Liver (tissue), 7 donors: ENCODE measurements at regions not wholly inside any gene's neighbourhood (a gene's known extent, or its start where the extent isn't known, plus 50 kb on each side); places are given as distances from the start of the nearest gene placed in this dataset.
A peak's percentile ranks its signal among the peaks of the same experiment; 100 is the strongest.

Experiments used
- DNase-seq: peaks from one replicate; pipeline ENCODE4 v3.0.0-alpha.2; 2017; ENCODE audit warnings: low spot score
- H3K27ac ChIP-seq, 2 donors: one replicate each; pipeline ENCODE4 v1.7.0; 2013; ENCODE audit warnings: inconsistent platforms in 2 of 2, low read length in 2 of 2, control low read depth in 1 of 2, low read depth in 1 of 2, mild to moderate bottlenecking in 1 of 2
- H3K27me3 ChIP-seq, 4 donors: one replicate each; pipeline versions ENCODE4 v1.6.1 to v1.7.0; 2013; ENCODE audit warnings: low read length in 3 of 4, inconsistent platforms in 1 of 4, mild to moderate bottlenecking in 1 of 4, moderate library complexity in 1 of 4; ENCODE audit not compliant: control insufficient read depth in 4 of 4, insufficient read depth in 4 of 4
- H3K36me3 ChIP-seq, 4 donors: one replicate each; pipeline versions ENCODE4 v1.6.1 to v1.7.0; 2013; ENCODE audit warnings: low read length in 3 of 4, mild to moderate bottlenecking in 3 of 4, low read depth in 1 of 4, moderate library complexity in 1 of 4; ENCODE audit not compliant: control insufficient read depth in 4 of 4, insufficient read depth in 3 of 4
- H3K4me1 ChIP-seq, 4 donors: one replicate each; pipeline versions ENCODE4 v1.6.1 to v1.7.0; 2013; ENCODE audit warnings: low read length in 3 of 4, mild to moderate bottlenecking in 3 of 4, moderate library complexity in 1 of 4; ENCODE audit not compliant: control insufficient read depth in 4 of 4, insufficient read depth in 4 of 4
- H3K4me3 ChIP-seq, 3 donors: one replicate each; pipeline versions ENCODE4 v1.6.1 to v1.7.0; 2013; ENCODE audit warnings: low read length in 3 of 3, control low read depth in 1 of 3, low read depth in 1 of 3, mild to moderate bottlenecking in 1 of 3
- H3K9ac ChIP-seq, 2 donors: one replicate each; pipeline ENCODE4 v1.7.0; 2013; ENCODE audit warnings: low read length in 2 of 2, mild to moderate bottlenecking in 2 of 2, moderate library complexity in 2 of 2, control low read depth in 1 of 2, low read depth in 1 of 2
- H3K9me3 ChIP-seq, 4 donors: one replicate each; pipeline versions ENCODE4 v1.6.1 to v1.7.0; 2013; ENCODE audit warnings: low read length in 3 of 4; ENCODE audit not compliant: control insufficient read depth in 4 of 4
- ATF3 ChIP-seq: IDR thresholded peaks from 2 replicates; pipeline ENCODE4 v1.6.1; 2016; ENCODE audit warnings: antibody characterized with exemption
- FOXA1 ChIP-seq: IDR thresholded peaks from 2 replicates; pipeline ENCODE4 v1.6.1; 2016; ENCODE audit warnings: antibody characterized with exemption
- FOXA2 ChIP-seq: IDR thresholded peaks from 2 replicates; pipeline ENCODE4 v1.6.1; 2016; ENCODE audit warnings: antibody characterized with exemption
- GABPA ChIP-seq, 2 donors: IDR thresholded peaks in 1 of 2; conservative IDR thresholded peaks in 1 of 2; 2 replicates each; pipeline ENCODE4 v1.6.1; 2016; ENCODE audit warnings: antibody characterized with exemption in 2 of 2, mild to moderate bottlenecking in 1 of 2, moderate library complexity in 1 of 2
- HNF4A ChIP-seq, 2 donors: conservative IDR thresholded peaks; 2 replicates each; pipeline ENCODE4 v1.6.1; 2016; ENCODE audit warnings: antibody characterized with exemption in 2 of 2, mild to moderate bottlenecking in 2 of 2
- HNF4G ChIP-seq: IDR thresholded peaks from 2 replicates; pipeline ENCODE4 v1.6.1; 2016; ENCODE audit warnings: antibody characterized with exemption
- JUND ChIP-seq, 2 donors: IDR thresholded peaks; 2 replicates each; pipeline ENCODE4 v1.6.1; 2016; ENCODE audit warnings: antibody characterized with exemption in 2 of 2
- MAX ChIP-seq: IDR thresholded peaks from 2 replicates; pipeline ENCODE4 v1.6.1; 2016; ENCODE audit warnings: antibody characterized with exemption
- NR2F2 ChIP-seq: IDR thresholded peaks from 2 replicates; pipeline ENCODE4 v1.6.1; 2016; ENCODE audit warnings: antibody characterized with exemption
- RXRA ChIP-seq, 2 donors: IDR thresholded peaks; 2 replicates each; pipeline ENCODE4 v1.6.1; 2017 to 2018; ENCODE audit warnings: antibody characterized with exemption in 2 of 2, mild to moderate bottlenecking in 1 of 2
- SP1 ChIP-seq: IDR thresholded peaks from 2 replicates; pipeline ENCODE4 v1.6.1; 2018; ENCODE audit warnings: antibody characterized with exemption, mild to moderate bottlenecking
- TAF1 ChIP-seq: conservative IDR thresholded peaks from 2 replicates; pipeline ENCODE4 v1.6.1; 2016; ENCODE audit warnings: antibody characterized with exemption, mild to moderate bottlenecking
- YY1 ChIP-seq: IDR thresholded peaks from 2 replicates; pipeline ENCODE4 v1.6.1; 2016; ENCODE audit warnings: antibody characterized with exemption, mild to moderate bottlenecking
- ZBTB33 ChIP-seq: IDR thresholded peaks from 2 replicates; pipeline ENCODE4 v1.6.1; 2016; ENCODE audit warnings: antibody characterized with exemption
- WGBS: extraction: QIAGEN DNeasy Blood & Tissue Kit; methylation state at CpG from one replicate; pipeline ENCODE4 v1.1.7; 2013; 5-methylcytosine and 5-hydroxymethylcytosine counted together
- donor health status: healthy.
- donor health status: healthy.
- donor health status: healthy.
- donor health status: healthy.

GRCh38 chr22:27533105-27533745 lies 268.3 kb downstream of the MN1 start:
- Histone ChIP-seq H3K27me3 (no peaks in the 10 kb centered on the region), H3K9me3 (peaks cover 0 to 8% (median 1%) of the 10 kb centered on the region in 4 donors), H3K4me1 (peaks cover 0 to 5% (median 0%) of the 10 kb centered on the region in 4 donors), H3K36me3 (no peaks in the 10 kb centered on the region), H3K27ac (no peak overlapping the region), H3K9ac (no peak overlapping the region), H3K4me3 (no peak overlapping the region)
- 85% methylated on average over 8 of the region's 8 CpGs for WGBS
- TF ChIP-seq GABPA (IDR thresholded peaks at IDR 0.05 in 1 of 2, conservative IDR thresholded peaks at IDR 0.05 in 1 of 2) = no peak
- DNase-seq = no peak

GRCh38 chr22:27534720-27535125 lies 266.8 kb downstream of the MN1 start:
- no peak for TF ChIP-seq FOXA2
- TF ChIP-seq YY1 = peak; percentile 19
- no peak for TF ChIP-seq ZBTB33
- TF ChIP-seq SP1 = peak; percentile 37
- TF ChIP-seq JUND (IDR thresholded peaks at IDR 0.05) = no peak
- TF ChIP-seq TAF1 = no peak
- TF ChIP-seq GABPA (IDR thresholded peaks at IDR 0.05 in 1 of 2, conservative IDR thresholded peaks at IDR 0.05 in 1 of 2) = no peak
- peak; percentile 47 for TF ChIP-seq HNF4G
- TF ChIP-seq HNF4A (conservative IDR thresholded peaks at IDR 0.05) = peak; percentile 76 to 86
- TF ChIP-seq RXRA (IDR thresholded peaks at IDR 0.05) = peak in 1 of 2 donors; percentile 47
- no peak for TF ChIP-seq MAX
- Histone ChIP-seq H3K9ac (no peak overlapping the region), H3K27me3 (no peaks in the 10 kb centered on the region), H3K27ac (no peak overlapping the region), H3K9me3 (peaks cover 0 to 3% (median 1%) of the 10 kb centered on the region in 4 donors), H3K36me3 (no peaks in the 10 kb centered on the region), H3K4me3 (no peak overlapping the region), H3K4me1 (peaks cover 0 to 5% (median 0%) of the 10 kb centered on the region in 4 donors)
- DNase-seq = no peak
- 45% methylated on average over 7 of the region's 7 CpGs for WGBS

GRCh38 chr22:27535452-27535851 lies 266.1 kb downstream of the MN1 start:
- Histone ChIP-seq H3K4me1 (peaks cover 0 to 5% (median 0%) of the 10 kb centered on the region in 4 donors), H3K9ac (no peak overlapping the region), H3K9me3 (peaks cover 0 to 3% (median 1%) of the 10 kb centered on the region in 4 donors), H3K4me3 (no peak overlapping the region), H3K27ac (no peak overlapping the region), H3K27me3 (peaks cover 0 to 1% (median 0%) of the 10 kb centered on the region in 4 donors), H3K36me3 (no peaks in the 10 kb centered on the region)
- 96% methylated on average over 2 of the region's 2 CpGs for WGBS
- no peak for DNase-seq
- TF ChIP-seq ZBTB33 = no peak
- TF ChIP-seq TAF1 = no peak
- no peak for TF ChIP-seq NR2F2
- TF ChIP-seq SP1 = no peak
- no peak for TF ChIP-seq FOXA1
- no peak for TF ChIP-seq GABPA (IDR thresholded peaks at IDR 0.05 in 1 of 2, conservative IDR thresholded peaks at IDR 0.05 in 1 of 2)
- no peak for TF ChIP-seq RXRA (IDR thresholded peaks at IDR 0.05)
- TF ChIP-seq ATF3 = no peak
